Karpas-422 (cell line): ENCODE measurements at regions not wholly inside any gene's neighbourhood (a gene's known extent, or its start where the extent isn't known, plus 50 kb on each side); places are given as distances from the start of the nearest gene placed in this dataset.
"Not testable (repeated sequence)": the region's sequence is repeated elsewhere in the genome, so short reads cannot be mapped to it uniquely, and the experiment has no call there.

ENCODE experiments used
- DNase-seq: peaks from one replicate; pipeline ENCODE4 v3.0.0-alpha.2; 2015
- H2AFZ ChIP-seq: fragments of 200-600 bp; sonication (generic); 2 replicates; pipeline ENCODE4 v1.6.1; 2014; ENCODE audit warnings: antibody characterized with exemption, low read length, mixed read lengths
- H3K27ac ChIP-seq: fragments of 200-600 bp; sonication (generic); 2 replicates; pipeline ENCODE4 v1.5.1; 2014; ENCODE audit warnings: mild to moderate bottlenecking, low read length, moderate library complexity
- H3K27me3 ChIP-seq: fragments of 200-600 bp; sonication (generic); 2 replicates; pipeline ENCODE4 v1.6.1; 2014; ENCODE audit warnings: low read length, mixed read lengths
- H3K36me3 ChIP-seq: fragments of 200-600 bp; sonication (generic); 2 replicates; pipeline ENCODE4 v1.6.1; 2014; ENCODE audit warnings: low read length, mixed read lengths; ENCODE audit not compliant: insufficient read depth
- H3K4me1 ChIP-seq: fragments of 200-600 bp; sonication (generic); 2 replicates; pipeline ENCODE4 v1.6.1; 2014; ENCODE audit warnings: mild to moderate bottlenecking, low read length, mixed read lengths
- H3K4me2 ChIP-seq: fragments of 200-600 bp; sonication (generic); 2 replicates; pipeline ENCODE4 v1.6.1; 2014; ENCODE audit warnings: low read length, low read depth, mild to moderate bottlenecking; ENCODE audit not compliant: poor library complexity, severe bottlenecking
- H3K4me3 ChIP-seq: fragments of 200-600 bp; sonication (generic); 2 replicates; pipeline ENCODE4 v1.5.1; 2014; ENCODE audit warnings: mild to moderate bottlenecking, antibody characterized with exemption, low read length, mixed read lengths
- H3K79me2 ChIP-seq: fragments of 200-600 bp; sonication (generic); 2 replicates; pipeline ENCODE4 v1.6.1; 2014; ENCODE audit warnings: mild to moderate bottlenecking, low read length, mixed read lengths
- H3K9ac ChIP-seq: fragments of 200-600 bp; sonication (generic); 2 replicates; pipeline ENCODE4 v1.6.0; 2014; ENCODE audit warnings: low read length
- H3K9me2 ChIP-seq: fragments of 200-600 bp; sonication (generic), shearing (Covaris generic); replicated peaks from 2 replicates; pipeline ENCODE4 v1.6.0; 2014; ENCODE audit warnings: mild to moderate bottlenecking, low read length, moderate library complexity; ENCODE audit not compliant: insufficient read depth
- H3K9me3 ChIP-seq: fragments of 300-700, 200-600 bp; sonication (generic); 2 replicates; pipeline ENCODE4 v1.6.1; 2014; ENCODE audit warnings: low read length, mixed read lengths
- H4K20me1 ChIP-seq: fragments of 200-600 bp; sonication (generic); 2 replicates; pipeline ENCODE4 v1.6.1; 2014; ENCODE audit warnings: mild to moderate bottlenecking, antibody characterized with exemption, low read length, low read depth; ENCODE audit not compliant: insufficient read depth

DNA sequence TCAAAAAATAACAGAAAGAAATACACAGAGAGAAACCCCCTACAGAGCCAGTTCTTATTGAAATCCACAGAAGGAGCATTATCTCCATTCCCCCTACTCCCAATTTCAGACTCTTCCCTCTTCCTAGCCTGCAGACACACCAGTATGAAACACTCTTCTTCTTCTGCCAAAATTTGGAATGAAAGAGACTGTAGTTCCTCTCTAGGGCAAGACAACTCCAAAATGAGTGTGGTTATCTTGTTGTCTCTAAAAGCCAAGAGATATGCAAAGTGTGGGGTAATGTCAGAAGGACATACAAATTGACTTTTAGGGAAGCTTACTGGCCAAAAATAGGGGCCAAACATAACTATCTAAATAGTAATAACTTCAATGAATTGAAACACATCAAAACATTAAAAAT, 337.1 kb upstream of the SETBP1 start:
- Histone ChIP-seq H3K36me3 (no peaks in the 10 kb centered on the region), H3K9me3 (no peaks in the 10 kb centered on the region; the same call in 1 of the 2 replicates), H3K4me2 (no peak overlapping the region), H4K20me1 (no peaks in the 10 kb centered on the region), H3K9ac (no peak overlapping the region), H3K9me2 (no peaks in the 10 kb centered on the region), H3K4me1 (no peaks in the 10 kb centered on the region), H3K4me3 (no peak overlapping the region), H3K27me3 (no peaks in the 10 kb centered on the region), H3K27ac (no peak overlapping the region), H3K79me2 (no peaks in the 10 kb centered on the region), H2AFZ (no peak overlapping the region)
- no peak for DNase-seq

- H3K4me2 ChIP-seq = no peak overlapping the region
- no peaks in the 10 kb centered on the region for H3K79me2 ChIP-seq
- no peaks in the 10 kb centered on the region for H3K36me3 ChIP-seq
- H3K27me3 ChIP-seq = no peaks in the 10 kb centered on the region
- no peaks in the 10 kb centered on the region for H4K20me1 ChIP-seq
- H2AFZ ChIP-seq = no peak overlapping the region
- DNase-seq = no peak
- H3K9me3 ChIP-seq = no peaks in the 10 kb centered on the region
- H3K9ac ChIP-seq = no peak overlapping the region
- no peak overlapping the region for H3K27ac ChIP-seq
- H3K4me1 ChIP-seq = no peaks in the 10 kb centered on the region
- no peaks in the 10 kb centered on the region for H3K9me2 ChIP-seq
- no peak overlapping the region for H3K4me3 ChIP-seq
Measured at GRCh38 chr18:44356566-44357157, 324.0 kb upstream of the SETBP1 start.

GRCh38 chr18:44358402-44358801, 322.3 kb upstream of the SETBP1 start:
- Histone ChIP-seq H2AFZ (no peak overlapping the region), H3K79me2 (no peaks in the 10 kb centered on the region), H3K9me2 (no peaks in the 10 kb centered on the region), H3K4me3 (no peak overlapping the region), H3K4me2 (no peak overlapping the region), H3K4me1 (no peaks in the 10 kb centered on the region), H3K36me3 (no peaks in the 10 kb centered on the region), H3K9ac (no peak overlapping the region), H3K9me3 (no peaks in the 10 kb centered on the region), H3K27me3 (no peaks in the 10 kb centered on the region), H4K20me1 (no peaks in the 10 kb centered on the region), H3K27ac (no peak overlapping the region)
- no peak for DNase-seq

DNA sequence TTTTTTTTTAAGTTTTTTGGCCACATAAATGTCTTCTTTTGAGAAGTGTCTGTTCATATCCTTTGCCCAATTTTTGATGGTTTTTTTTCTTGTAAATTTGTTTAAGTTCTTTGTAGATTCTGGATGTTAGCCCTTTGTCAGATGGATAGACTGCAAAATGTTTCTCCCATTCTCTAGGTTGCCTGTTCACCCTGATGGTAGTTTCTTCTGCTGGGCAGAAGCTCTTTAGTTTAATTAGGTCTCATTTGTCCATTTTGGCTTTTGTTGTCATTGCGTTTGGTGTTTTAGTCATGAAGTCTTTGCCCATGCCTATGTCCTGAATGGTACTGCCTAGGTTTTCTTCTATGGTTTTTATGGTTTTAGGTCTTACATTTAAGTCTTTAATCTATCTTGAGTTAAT, 320.9 kb upstream of the SETBP1 start:
- not testable (repeated sequence) for H3K9ac ChIP-seq, H4K20me1 ChIP-seq, H3K4me3 ChIP-seq, H3K9me2 ChIP-seq, H3K36me3 ChIP-seq, H2AFZ ChIP-seq, H3K4me2 ChIP-seq, H3K27ac ChIP-seq, DNase-seq, H3K79me2 ChIP-seq, H3K4me1 ChIP-seq, H3K27me3 ChIP-seq, H3K9me3 ChIP-seq

DNA sequence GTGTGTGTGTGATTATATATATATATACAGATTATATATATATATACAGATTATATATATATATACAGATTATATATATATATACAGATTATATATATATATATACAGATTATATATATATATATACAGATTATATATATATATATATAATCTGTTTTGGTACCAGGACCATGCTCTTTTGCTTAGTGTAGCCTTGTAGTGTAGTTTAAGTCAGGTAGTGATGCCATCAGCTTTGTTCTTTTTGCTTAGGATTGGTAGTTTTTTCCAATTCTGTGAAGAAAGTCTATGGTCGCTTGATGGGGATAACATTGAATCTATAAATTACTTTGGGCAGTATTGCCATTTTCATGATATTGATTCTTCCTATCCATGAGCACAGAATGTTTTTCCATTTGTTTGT, 318.5 kb upstream of the SETBP1 start:
- not testable (repeated sequence) for H3K9me3 ChIP-seq, H3K79me2 ChIP-seq, H3K27me3 ChIP-seq, H2AFZ ChIP-seq, DNase-seq, H3K4me3 ChIP-seq, H4K20me1 ChIP-seq, H3K27ac ChIP-seq, H3K4me1 ChIP-seq, H3K4me2 ChIP-seq, H3K9ac ChIP-seq, H3K9me2 ChIP-seq, H3K36me3 ChIP-seq

- H3K9me2 ChIP-seq = no peaks in the 10 kb centered on the region; the same call in 1 of the 2 replicates
- H4K20me1 ChIP-seq = no peaks in the 10 kb centered on the region
- no peaks in the 10 kb centered on the region for H3K36me3 ChIP-seq
- H3K9me3 ChIP-seq = peaks cover 9% of the 10 kb centered on the region
- H3K4me1 ChIP-seq = no peaks in the 10 kb centered on the region
- H3K27me3 ChIP-seq = no peaks in the 10 kb centered on the region
- no peak overlapping the region for H3K9ac ChIP-seq
- no peaks in the 10 kb centered on the region for H3K79me2 ChIP-seq
- H3K4me2 ChIP-seq = no peak overlapping the region
- no peak for DNase-seq
- H2AFZ ChIP-seq = no peak overlapping the region
- H3K27ac ChIP-seq = no peak overlapping the region
- H3K4me3 ChIP-seq = no peak overlapping the region
Measured at GRCh38 chr18:44370861-44371260, 309.8 kb upstream of the SETBP1 start.

GRCh38 chr18:44374966-44375365, 305.7 kb upstream of the SETBP1 start:
- Histone ChIP-seq H2AFZ (no peak overlapping the region), H3K9me2 (no peaks in the 10 kb centered on the region; the same call in 1 of the 2 replicates), H3K9me3 (peaks cover 9% of the 10 kb centered on the region), H3K4me3 (no peak overlapping the region), H3K27me3 (no peaks in the 10 kb centered on the region), H3K4me1 (no peaks in the 10 kb centered on the region), H3K9ac (no peak overlapping the region), H3K4me2 (no peak overlapping the region), H3K36me3 (no peaks in the 10 kb centered on the region), H3K27ac (no peak overlapping the region), H3K79me2 (no peaks in the 10 kb centered on the region), H4K20me1 (no peaks in the 10 kb centered on the region)
- no peak for DNase-seq

DNA sequence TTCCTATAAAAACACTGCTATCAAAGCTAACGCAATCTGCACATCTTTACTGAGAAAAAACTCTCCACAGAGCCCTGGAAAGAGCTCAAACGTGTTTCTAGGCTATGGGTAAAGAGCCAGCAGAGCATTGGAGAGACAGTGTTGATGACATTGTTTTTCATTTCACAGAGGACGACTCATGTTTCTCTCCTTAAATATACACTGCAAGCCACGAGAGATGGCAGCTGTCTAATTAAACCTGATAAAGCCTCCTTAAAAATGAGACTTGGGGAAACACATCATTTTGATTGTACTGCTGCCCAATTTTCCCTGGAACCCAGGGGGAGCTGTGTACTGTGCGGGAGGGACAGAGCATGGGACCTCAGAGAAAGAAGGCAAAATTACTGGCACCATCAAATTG, 294.3 kb upstream of the SETBP1 start:
- Histone ChIP-seq H3K36me3 (no peaks in the 10 kb centered on the region), H3K9me3 (no peaks in the 10 kb centered on the region), H3K4me1 (no peaks in the 10 kb centered on the region), H2AFZ (no peak overlapping the region), H3K9me2 (no peaks in the 10 kb centered on the region), H3K27me3 (no peaks in the 10 kb centered on the region), H3K9ac (no peak overlapping the region), H3K27ac (no peak overlapping the region), H3K4me2 (no peak overlapping the region), H4K20me1 (no peaks in the 10 kb centered on the region), H3K79me2 (no peaks in the 10 kb centered on the region), H3K4me3 (no peak overlapping the region)
- DNase-seq = no peak

DNA sequence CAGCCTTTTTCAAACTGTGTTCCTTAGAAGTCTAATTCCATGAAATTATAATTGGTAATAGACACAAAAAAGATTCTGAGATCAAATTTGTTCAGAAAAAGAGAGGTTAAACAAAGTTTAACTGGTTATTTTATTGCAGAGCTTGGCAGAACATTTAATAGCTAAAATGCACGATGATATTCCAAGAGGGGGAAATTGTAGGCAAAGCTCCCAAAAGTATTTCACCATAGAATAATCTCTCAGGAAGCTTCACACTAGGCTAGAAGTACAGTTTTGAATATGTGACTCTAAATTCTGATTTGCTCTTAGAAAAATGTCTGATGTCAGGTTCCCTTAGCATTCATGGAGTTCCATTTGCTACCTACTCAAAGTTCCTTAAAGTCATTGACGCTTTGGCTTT, 292.4 kb upstream of the SETBP1 start:
- H3K27ac ChIP-seq = no peak overlapping the region
- H3K9me3 ChIP-seq = no peaks in the 10 kb centered on the region
- H4K20me1 ChIP-seq = no peaks in the 10 kb centered on the region
- no peak overlapping the region for H3K9ac ChIP-seq
- H3K36me3 ChIP-seq = no peaks in the 10 kb centered on the region
- no peaks in the 10 kb centered on the region for H3K9me2 ChIP-seq
- H3K4me1 ChIP-seq = no peaks in the 10 kb centered on the region
- no peak overlapping the region for H3K4me3 ChIP-seq
- H2AFZ ChIP-seq = no peak overlapping the region
- no peak for DNase-seq
- no peak overlapping the region for H3K4me2 ChIP-seq
- no peaks in the 10 kb centered on the region for H3K27me3 ChIP-seq
- H3K79me2 ChIP-seq = no peaks in the 10 kb centered on the region
